HTR-8/SVneo (cell line): ENCODE measurements at regions not wholly inside any gene's neighbourhood (a gene's known extent, or its start where the extent isn't known, plus 50 kb on each side); places are given as distances from the start of the nearest gene placed in this dataset.
A peak's percentile ranks its signal among the peaks of the same experiment; 100 is the strongest.

Experiments used
- DNase-seq: peaks from one replicate; pipeline ENCODE4 v3.0.0; 2011; ENCODE audit warnings: low spot score, mixed read lengths; ENCODE audit not compliant: insufficient read length
- FAIRE-seq: peaks from 2 replicates; lab custom pipeline; 2011; peaks lifted over from hg19 to GRCh38; lab: Jason Lieb, UNC

DNA sequence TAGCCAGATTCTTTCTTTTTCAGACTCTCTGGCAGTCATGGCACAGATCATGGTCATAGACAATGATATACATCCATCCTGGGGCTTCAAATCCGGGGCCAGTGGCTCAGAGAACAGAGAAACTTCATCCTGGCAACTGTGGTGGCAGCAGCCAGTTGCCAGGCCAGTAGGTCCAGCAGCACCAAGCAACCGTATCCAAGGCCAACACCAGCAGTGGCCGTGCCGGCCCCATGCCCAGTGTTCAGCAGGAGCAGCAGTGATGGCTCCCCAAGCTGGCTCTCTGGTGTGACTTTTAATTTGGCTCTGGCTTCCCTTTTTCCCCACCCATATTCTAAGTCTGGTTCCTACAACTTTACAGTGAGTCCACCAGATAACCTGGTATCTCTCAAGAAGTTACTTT, 300.5 kb downstream of the DEPDC1B start:
- FAIRE-seq = no peak
- DNase-seq = no peak

DNA sequence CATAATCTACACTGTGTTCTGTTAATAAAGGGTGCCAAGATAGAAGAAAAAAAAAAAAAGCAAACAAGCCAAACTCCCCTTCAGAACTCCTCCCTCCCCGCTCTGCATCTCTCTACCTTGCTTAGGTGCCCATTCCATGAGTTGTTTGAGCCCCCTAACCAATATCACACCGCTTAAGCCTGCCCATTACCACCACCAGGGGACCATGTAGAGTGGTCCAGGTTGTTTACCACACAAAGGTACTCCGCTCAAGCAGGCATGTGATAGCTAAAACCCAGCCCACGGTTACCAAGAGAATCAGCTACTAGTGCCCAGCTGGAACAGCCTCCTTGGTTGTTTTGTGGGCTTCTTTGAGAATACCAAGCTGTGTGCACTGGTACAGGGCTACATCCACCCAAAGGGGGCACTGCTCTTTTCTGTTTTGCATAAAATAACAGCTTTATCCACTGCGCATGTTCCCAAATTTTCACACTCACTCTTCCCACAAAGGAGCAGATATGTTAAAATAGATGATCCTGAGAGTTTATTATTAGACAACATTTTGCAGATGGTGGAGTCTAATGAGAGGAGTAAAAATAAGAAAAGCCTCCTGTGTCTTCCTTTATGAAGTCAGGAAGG, 304.1 kb downstream of the DEPDC1B start:
- FAIRE-seq (no peak), DNase-seq (no peak)

DNA sequence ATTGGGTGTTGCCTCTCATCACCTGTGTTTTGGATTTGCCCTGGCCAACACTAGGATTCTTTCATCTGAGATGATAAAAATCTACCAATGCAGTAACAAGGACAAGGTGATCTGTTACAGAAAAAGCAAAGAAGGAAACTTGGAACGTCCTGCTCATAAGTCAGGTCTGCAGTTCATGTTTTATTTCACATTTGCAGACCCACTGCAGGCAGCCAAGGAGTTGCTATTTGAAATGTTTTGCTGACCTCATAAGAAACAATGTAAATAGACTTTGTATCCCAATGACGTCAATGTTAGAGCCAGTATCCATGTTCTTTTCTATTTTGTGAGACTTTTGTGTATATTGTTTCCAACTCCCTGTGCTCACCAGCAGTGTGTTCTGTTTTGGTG, 312.9 kb downstream of the DEPDC1B start:
- no peak for FAIRE-seq

DNA sequence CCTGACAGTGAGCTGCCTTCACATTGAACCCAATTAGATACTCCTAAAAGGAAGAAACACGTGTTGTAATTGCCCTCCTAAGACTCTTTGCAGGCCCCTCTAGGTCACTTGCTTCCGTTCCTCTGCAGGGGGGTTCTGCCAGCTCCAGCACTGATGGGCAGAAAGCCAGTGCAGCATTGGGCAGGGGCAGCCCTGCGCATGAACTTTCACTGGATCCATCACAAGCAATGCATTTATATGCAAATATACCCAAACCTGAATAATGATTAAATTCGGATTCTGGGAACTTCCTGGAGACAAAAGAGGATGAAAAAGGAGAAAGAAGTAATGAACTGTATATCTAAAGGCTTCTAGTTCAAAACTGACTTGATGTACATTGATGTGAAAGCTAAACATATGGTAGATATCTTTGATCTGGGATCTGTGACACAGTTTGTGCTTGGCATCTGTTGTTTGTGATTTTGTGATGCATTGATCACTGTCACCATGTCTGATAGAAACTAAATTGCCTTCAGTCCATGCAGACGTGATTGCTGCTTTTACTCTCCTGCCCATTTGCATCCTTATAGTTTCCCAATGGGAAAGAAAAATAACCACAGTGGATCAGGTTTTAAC, 313.4 kb downstream of the DEPDC1B start:
- FAIRE-seq (no peak), DNase-seq (no peak)

More for the DNA sequence above, 312.9 kb downstream of the DEPDC1B start:
- DNase-seq = no peak

DNA sequence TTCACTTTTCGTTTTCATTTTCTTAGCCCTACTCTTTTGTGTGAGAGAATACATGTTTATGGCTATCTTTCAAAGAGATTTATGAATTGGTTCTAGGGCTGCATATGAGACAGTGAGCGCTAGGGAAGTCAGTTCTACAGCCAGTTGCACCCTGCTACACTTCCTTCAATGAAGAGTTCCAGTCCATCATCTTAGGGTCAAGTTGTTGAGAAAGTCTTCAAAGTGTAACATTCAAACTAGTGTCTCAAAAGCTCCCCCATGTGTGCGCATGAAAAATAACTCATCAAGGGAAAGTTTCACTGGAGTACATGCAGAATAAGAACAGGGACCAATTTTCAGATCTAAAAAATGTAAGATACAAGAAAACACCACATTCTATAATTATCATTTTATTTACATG, 317.2 kb downstream of the DEPDC1B start:
- FAIRE-seq = no peak
- peak; percentile 34 for DNase-seq

DNA sequence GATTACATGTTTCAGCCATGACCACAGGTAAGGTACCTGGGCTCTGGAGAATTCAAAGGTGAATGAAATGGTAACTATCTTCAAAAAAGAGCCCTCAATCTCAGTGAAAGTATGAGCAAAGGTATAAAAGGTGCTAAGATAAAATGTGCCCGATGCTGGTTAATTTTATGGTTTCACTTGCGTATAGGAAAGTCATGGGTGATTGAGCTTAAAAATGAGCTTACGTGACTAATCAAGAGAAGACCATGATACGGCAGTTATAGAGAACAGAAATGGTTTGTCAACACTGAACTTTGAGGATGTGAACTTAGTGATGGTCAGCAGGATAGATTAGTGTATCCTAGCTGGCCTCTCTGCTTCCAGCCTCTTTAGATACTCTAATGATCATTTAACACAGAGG, 320.1 kb downstream of the DEPDC1B start:
- FAIRE-seq = no peak

DNA sequence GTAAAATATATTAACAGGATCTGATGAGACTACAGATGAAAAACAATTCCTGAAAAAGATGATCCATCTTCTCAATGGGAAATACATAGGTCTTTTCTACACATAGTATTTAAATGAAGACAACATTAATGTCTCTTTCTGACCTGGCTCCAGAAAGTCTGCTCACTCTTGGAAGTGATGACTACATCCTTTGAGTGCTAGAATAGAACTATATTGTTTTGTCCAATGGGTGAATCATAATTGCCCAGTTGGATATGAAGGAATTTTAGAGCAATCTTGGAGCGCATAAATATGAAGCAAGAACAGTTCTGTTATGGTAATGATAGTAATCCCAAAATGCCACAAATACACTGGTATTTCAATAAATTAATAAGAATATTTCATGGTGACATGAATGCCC, 322.1 kb downstream of the DEPDC1B start:
- DNase-seq = no peak
- no peak for FAIRE-seq

More for the DNA sequence above, 320.1 kb downstream of the DEPDC1B start:
- no peak for DNase-seq

DNA sequence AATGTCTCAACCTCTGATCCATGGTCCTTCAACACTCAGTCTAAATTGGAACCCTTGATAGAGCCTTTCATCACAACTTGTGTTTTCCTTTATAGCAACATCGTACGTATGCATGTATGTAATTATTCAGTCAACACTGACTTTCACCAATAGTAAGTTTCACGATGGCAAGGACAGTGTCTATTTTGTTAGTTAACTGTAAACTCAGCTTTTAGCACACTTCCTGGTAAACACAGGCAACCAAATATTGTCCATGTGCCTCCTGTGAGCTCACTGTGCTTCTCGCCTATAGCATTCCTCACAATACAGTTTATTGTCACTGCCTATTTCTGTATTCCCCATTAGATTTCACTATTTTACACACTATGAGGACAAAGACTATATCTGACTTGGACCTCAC, 323.1 kb downstream of the DEPDC1B start:
- DNase-seq = no peak
- FAIRE-seq = peak; percentile 64

DNA sequence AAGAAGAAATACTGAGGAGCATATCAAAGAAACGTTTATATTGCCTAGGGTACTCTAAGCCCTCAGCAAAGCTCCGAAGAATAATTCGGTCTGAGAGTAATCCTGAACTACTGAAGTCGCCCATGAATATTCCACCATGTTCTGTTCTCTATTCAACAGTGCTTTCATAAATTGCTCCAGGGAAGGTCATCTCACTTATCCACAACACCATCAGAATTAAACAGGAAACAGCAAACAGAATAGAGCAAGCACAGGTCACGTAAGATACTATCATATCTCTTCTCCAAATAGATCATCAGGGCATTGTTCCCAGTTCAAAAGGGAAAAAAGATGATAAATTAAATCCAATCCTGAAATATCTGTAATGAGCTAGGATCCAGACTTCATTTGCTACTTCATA, 325.6 kb downstream of the DEPDC1B start:
- DNase-seq = no peak
- FAIRE-seq = no peak

DNA sequence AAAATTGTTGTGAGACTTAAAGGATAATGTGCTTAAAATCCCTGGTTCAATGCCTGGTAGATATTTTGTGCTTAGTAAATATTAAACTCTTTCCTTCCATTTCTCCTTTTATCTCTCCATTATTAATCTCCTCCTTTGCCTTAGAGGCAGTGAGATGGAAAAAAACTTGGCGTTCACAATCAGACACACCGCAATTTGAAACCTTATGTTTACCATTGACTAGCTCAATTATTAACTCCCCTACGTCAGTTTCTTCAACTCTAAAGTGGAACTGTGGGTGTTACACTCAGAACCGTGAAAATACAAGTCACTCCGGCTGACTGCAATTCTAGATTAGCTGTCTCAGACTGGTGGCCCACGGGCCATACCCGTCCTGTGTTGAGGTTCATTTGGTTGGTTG, 327.2 kb downstream of the DEPDC1B start:
- FAIRE-seq = no peak
- no peak for DNase-seq

DNA sequence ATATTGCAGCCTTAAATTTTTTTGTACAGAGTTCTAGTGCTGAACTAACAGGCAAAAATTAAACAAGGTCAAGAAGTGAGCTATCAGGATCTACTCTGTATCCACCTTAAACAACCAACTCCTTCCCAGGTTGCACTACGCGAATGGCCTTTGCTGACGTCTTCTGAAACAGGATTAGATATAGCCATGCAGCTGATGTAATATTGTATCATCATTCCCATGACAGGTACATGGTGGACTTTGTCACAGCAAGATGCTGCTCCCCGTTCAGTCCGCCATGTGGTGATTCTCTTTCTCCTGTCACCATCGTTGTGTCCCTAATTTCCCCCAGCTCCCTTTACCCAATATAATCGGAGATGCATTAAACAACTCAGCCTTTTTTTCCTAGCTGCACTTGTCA, 328.9 kb downstream of the DEPDC1B start:
- FAIRE-seq (no peak), DNase-seq (no peak)

DNA sequence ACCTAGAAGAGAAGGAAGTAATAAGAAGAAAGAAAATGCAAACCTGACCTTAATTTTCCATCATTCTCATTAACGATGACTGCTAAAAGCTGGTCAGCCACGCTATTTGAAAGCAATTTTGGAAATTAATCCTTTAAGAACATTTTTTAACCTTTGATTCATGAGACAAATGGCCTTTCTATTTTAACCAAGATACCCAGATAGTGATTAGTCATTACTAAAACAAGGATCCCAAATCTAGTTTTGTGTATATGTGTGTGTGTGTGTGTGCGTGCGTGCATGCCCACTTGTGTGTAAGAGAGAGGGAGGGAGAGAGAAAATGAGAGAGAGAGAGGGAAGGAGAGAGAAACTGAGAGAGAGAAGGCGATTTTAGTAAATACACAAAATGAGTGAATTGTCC, 329.5 kb downstream of the DEPDC1B start:
- FAIRE-seq (no peak), DNase-seq (no peak)

DNA sequence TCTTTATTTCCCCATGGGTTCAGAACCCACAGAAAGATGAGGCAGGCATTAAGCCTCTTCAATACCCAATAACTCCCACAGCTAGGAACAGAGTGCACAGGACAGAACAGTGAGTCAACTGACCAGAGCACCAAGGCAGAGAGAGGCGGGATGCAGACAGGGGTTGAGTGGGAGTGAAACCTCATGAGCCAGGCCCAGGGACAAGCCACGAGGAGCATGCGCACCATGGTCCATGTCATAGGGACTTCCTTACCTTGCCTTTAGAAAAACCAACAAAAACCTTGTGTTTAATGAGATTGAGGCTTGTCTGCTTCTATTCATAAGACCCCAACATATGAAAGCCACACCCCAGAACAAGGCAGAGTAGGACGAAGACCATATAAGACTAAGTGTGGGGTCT, 330.6 kb downstream of the DEPDC1B start:
- FAIRE-seq = no peak
- no peak for DNase-seq

DNA sequence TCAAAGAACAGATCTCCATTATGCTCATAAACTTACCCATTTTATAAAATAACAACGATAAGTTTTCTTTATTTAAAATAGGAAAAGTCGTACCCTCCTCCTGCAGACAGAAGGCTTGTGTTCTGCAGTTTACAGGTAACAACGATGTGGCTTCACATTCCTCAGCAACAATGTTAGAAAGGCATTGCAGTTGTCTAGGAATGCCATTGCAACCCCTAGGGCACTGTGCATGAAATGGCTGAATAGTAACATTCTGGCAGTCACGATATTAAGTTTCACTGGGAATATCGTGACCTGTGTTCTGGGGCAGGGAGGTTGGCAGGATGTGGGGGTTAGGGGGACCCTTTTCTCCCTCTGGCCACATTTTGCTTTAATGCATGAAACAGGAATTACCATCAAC, 331.9 kb downstream of the DEPDC1B start:
- no peak for FAIRE-seq
- no peak for DNase-seq

DNA sequence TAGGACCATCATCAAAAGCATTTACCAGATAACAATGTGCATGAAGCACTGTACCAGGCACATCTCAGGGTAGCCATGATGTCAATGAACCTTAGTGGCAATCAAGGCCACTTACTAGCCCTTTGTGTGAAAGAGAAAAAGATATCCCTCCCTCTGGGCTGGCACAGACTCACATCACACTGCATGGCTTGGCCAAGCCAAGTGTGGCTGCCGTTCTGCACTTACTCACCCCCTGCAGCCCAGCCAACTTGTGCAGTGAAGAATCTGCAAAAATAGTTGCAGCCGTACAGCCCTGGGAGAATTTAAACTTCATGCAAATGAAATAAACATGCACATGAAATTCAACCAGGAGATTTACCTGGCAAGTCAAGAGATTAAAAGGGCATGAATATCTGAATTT, 333.5 kb downstream of the DEPDC1B start:
- no peak for FAIRE-seq
- DNase-seq = no peak

DNA sequence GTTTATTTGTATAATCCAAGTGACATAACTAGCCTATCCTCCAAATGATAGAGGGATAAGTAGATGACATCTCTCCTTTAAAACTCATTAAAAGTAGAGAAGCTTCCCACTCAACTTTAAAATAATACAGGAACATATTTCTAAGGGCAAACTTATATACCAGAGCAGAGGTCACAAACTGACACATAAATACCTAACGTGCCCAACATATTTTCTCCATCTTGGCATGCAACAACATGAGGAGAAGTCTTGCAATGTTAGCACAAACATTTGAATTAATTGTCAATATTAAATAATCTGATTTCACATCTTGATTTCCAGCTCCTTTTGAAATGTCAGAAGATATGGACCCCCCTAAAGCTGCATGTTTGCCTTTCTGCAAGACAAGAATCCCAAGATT, 335.0 kb downstream of the DEPDC1B start:
- DNase-seq (peak; percentile 41), FAIRE-seq (no peak)

DNA sequence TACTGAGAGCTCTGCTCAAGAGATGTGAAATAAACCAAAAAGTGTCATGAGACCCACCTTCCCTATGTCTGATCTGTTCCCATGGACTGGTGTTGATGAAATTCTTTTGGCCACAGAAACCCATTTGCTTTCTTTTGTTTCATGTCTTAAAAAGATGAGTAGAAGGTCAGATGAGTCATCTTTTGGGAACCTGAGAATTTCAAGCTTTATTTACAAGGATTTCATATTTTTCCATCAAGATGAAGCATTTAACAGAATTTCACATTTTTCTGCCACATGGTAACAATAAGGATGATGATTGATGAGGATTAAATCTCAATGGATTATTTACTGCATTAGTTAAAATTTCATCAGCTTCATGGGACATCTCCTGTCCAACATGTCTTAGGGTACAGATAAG, 337.8 kb downstream of the DEPDC1B start:
- FAIRE-seq (no peak), DNase-seq (peak; percentile 35)

DNA sequence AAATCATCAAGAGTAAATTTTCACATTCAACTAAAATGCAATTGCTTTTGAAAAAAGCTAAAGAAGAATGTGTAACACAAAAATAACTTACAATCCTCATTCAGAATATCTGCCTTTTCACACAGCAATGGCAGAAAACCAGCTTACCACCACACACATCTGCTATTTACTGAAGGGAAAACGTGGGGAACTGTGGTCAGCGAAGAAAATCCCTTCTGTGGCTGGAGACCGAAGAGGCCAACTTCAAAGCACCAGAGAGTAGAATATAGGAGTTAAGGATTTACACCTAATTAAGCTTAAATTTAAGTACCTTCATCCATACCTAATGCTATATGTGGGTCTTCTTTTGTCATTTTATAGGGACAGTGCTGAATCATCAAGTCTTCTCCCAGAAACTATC, 339.6 kb downstream of the DEPDC1B start:
- DNase-seq (no peak), FAIRE-seq (no peak)

DNA sequence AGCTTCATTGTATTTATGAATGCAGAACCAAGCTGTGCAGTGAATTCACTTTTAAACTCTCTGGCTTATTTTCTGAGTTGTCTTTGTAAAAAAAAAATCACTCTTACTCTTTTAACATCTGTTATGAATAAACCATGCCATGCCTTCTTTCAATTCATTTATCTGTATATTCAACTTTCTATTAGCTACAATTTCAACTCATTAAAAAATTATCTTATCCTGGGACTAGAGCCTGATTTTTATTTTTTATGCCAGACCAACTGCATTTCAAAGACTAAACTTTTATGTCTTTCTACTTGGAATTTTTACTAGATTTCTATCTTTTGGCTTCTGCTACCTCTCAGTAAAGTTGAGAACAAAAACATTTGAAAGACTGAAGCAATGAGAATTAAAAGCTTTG, 342.7 kb downstream of the DEPDC1B start:
- no peak for FAIRE-seq
- no peak for DNase-seq

DNA sequence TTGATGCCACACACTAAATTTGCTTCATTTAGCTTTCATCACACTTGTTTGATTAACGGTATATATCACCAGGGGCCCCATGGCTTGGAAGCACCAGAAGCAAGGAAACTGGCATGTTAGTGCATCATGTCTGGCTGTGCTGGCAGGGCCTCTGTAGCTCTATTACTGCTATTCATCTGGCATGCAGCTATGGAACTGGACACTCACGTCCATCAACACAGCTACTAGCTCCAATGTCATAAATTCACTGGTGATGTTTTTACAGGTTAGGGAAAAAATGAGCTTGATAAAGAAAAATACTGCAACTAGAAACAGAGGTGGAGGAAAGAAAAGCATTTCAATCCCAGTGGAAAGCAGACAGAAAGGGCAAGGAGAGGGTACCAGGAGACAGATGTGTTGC, 343.2 kb downstream of the DEPDC1B start:
- DNase-seq (no peak), FAIRE-seq (no peak)

DNA sequence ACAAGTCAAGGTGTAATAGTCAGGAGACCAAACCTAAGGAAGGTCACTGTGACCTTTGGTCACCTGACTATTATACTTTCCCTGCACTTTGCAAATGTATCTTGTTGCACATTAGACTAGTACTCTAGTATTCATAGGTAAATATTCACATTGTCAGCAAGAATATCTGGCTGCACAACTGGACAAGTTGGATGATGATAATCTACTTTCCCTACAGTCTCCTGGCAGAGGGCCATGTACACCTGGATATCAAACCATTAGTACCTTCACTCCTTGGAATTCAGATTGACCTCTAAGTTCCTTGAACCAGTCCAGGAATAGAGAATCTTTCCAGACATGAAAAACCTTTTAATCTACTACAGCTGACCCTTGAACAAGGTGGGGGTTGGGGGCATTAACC, 344.8 kb downstream of the DEPDC1B start:
- FAIRE-seq = no peak

DNA sequence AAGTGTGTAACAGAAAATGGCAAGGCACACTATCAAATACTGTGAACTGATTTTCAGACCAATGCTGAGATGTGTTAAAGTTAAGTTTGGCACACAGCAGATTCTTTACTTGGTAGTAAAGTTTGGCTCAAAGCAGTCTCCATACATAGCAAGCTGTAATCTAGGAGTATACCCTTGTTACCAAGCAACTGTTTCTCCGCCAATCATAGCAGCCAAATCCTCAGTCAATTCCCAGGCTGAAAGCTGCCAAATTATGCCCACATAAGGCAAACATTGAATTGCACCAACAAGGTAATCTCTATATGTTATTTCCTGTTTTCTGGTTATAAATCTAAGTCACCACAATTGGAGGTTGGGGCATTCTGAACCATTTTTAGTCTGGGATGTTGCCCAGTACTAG, 345.7 kb downstream of the DEPDC1B start:
- DNase-seq = no peak
- no peak for FAIRE-seq

More for the DNA sequence above, 344.8 kb downstream of the DEPDC1B start:
- no peak for DNase-seq
